HepG2 (cell line): ENCODE measurements at regions not wholly inside any gene's neighbourhood (a gene's known extent, or its start where the extent isn't known, plus 50 kb on each side); places are given as distances from the start of the nearest gene placed in this dataset.

Experiments used
- ATAC-seq: fragments of 200-7000 bp; cut with Tn5 transposase; 3 replicates; pipeline ENCODE4 v1.9.1; 2020; ENCODE audit warnings: mild to moderate bottlenecking, moderate library complexity
- BruUV-seq: library from RNA; stranded (reverse); fragments of 400-500 nt; replicated peaks from 2 replicates; lab custom pipeline; 2021; lab: Mats Ljungman, UMichigan
- CTCF ChIA-PET: fragments of 300-600 bp; formaldehyde crosslinking; extraction: SDS; loops from one replicate; lab custom pipeline; 2021; ENCODE audit warnings: low total read pairs, inconsistent platforms, low intra/inter-chr PET ratio; lab: Yijun Ruan, JAX
- POLR2A ChIA-PET: fragments of 350-600 bp; sonication (Branson Sonifier 250); formaldehyde crosslinking; loops from one replicate; lab custom pipeline; 2020; ENCODE audit warnings: antibody characterized with exemption, inconsistent platforms; lab: Yijun Ruan, JAX
- DNase-seq: peaks from one replicate; pipeline ENCODE4 v3.0.0-alpha.2; 2015; ENCODE audit warnings: low spot score
- FAIRE-seq: peaks from 3 replicates; lab custom pipeline; 2011; peaks lifted over from hg19 to GRCh38; lab: Jason Lieb, UNC
- H2AFZ ChIP-seq: one replicate; pipeline ENCODE4 v1.6.1; 2011; ENCODE audit warnings: low read length, inconsistent platforms
- H3K27ac ChIP-seq: fragments of 300-600 bp; 3 replicates; pipeline ENCODE4 v1.8.0; 2011; ENCODE audit warnings: mixed run types, mild to moderate bottlenecking, mixed read lengths, low read length, inconsistent platforms; ENCODE audit not compliant: insufficient read depth; ENCODE audit errors: extremely low read length
- H3K27me3 ChIP-seq, 2 experiments: fragments of 200-600 bp in 1 of 2; 2 replicates in 1 of 2; 3 replicates in 1 of 2; pipeline versions ENCODE4 v1.6.0 to v1.8.0; 2011; ENCODE audit warnings: low read length in 2 of 2, mild to moderate bottlenecking in 2 of 2, moderate library complexity in 2 of 2, inconsistent platforms in 1 of 2; ENCODE audit not compliant: insufficient read depth in 2 of 2, control insufficient read depth in 1 of 2
- H3K36me3 ChIP-seq, 2 experiments: fragments of 200-600 bp in 1 of 2; replicated peaks in 1 of 2; 2 replicates in 1 of 2; 3 replicates in 1 of 2; pipeline versions ENCODE4 v1.5.1 to v1.8.0; 2011; ENCODE audit warnings: low read length in 2 of 2, inconsistent platforms in 1 of 2; ENCODE audit not compliant: insufficient read depth in 2 of 2, control insufficient read depth in 1 of 2
- H3K4me1 ChIP-seq: 2 replicates; pipeline ENCODE4 v1.5.1; 2012; ENCODE audit warnings: low read length, inconsistent platforms; ENCODE audit not compliant: insufficient read depth
- H3K4me2 ChIP-seq: 2 replicates; pipeline ENCODE4 v1.6.0; 2011; ENCODE audit warnings: low read depth, low read length, inconsistent platforms
- H3K4me3 ChIP-seq, 3 experiments: fragments of 200-600 bp in 1 of 3; sonication (generic), shearing (Covaris generic) in 1 of 3; replicated peaks in 1 of 3; 2 replicates each; pipeline ENCODE4 v1.5.1; 2011 to 2016; ENCODE audit warnings: low read length in 3 of 3, inconsistent platforms in 2 of 3, low read depth in 2 of 3, mild to moderate bottlenecking in 2 of 3, control low read depth in 1 of 3, mixed read lengths in 1 of 3; ENCODE audit not compliant: insufficient read depth in 1 of 3
- H3K79me2 ChIP-seq: one replicate; pipeline ENCODE4 v1.6.1; 2011; ENCODE audit warnings: low read length, inconsistent platforms; ENCODE audit not compliant: insufficient read depth
- H3K9ac ChIP-seq: 2 replicates; pipeline ENCODE4 v1.6.0; 2011; ENCODE audit warnings: mild to moderate bottlenecking, low read depth, low read length, inconsistent platforms; ENCODE audit not compliant: insufficient read depth
- H3K9me3 ChIP-seq: 2 replicates; pipeline ENCODE4 v1.5.1; 2012; ENCODE audit warnings: mild to moderate bottlenecking, low read length
- H4K20me1 ChIP-seq: 2 replicates; pipeline ENCODE4 v1.6.0; 2011; ENCODE audit warnings: inconsistent platforms, mild to moderate bottlenecking, low read length, moderate library complexity; ENCODE audit not compliant: insufficient read depth
- HCFC1 ChIP-seq: fragments of 150-350 bp; IDR thresholded peaks from 2 replicates; pipeline ENCODE4 v1.6.1; 2014; ENCODE audit warnings: low read depth, low read length
- HOXD1 ChIP-seq: sonication (generic); formaldehyde crosslinking; IDR thresholded peaks from 2 replicates; pipeline ENCODE4 v1.5.0; 2020; ENCODE audit warnings: missing genetic modification reagents
- PAX8 ChIP-seq: sonication (generic); formaldehyde crosslinking; IDR thresholded peaks from 2 replicates; pipeline ENCODE4 v1.8.0; 2022; ENCODE audit warnings: mild to moderate bottlenecking, missing genetic modification reagents, borderline replicate concordance
- RARG ChIP-seq: sonication (generic); formaldehyde crosslinking; IDR thresholded peaks from 2 replicates; pipeline ENCODE4 v1.4.0; 2020; ENCODE audit warnings: low read depth, mild to moderate bottlenecking, missing genetic modification reagents
- SIX4 ChIP-seq: sonication (generic); formaldehyde crosslinking; IDR thresholded peaks from 2 replicates; pipeline ENCODE4 v1.4.0; 2020; ENCODE audit warnings: missing genetic modification reagents
- SRSF9 ChIP-seq: fragments of 200-400 bp; formaldehyde crosslinking; IDR thresholded peaks from 2 replicates; pipeline ENCODE4 v1.6.1; 2018; ENCODE audit warnings: borderline replicate concordance, mild to moderate bottlenecking, low read depth, low read length; ENCODE audit not compliant: insufficient read depth, poor library complexity, severe bottlenecking
- ZNF543 ChIP-seq: sonication (generic); formaldehyde crosslinking; IDR thresholded peaks from 2 replicates; pipeline ENCODE4 v1.4.0; 2020; ENCODE audit warnings: mild to moderate bottlenecking, missing genetic modification reagents
- ZNF619 ChIP-seq: sonication (generic); formaldehyde crosslinking; IDR thresholded peaks from 2 replicates; pipeline ENCODE4 v1.4.0; 2020; ENCODE audit warnings: mild to moderate bottlenecking, missing genetic modification reagents
- ZNF788 ChIP-seq: sonication (generic); formaldehyde crosslinking; IDR thresholded peaks from 2 replicates; pipeline ENCODE4 v1.5.0; 2020; ENCODE audit warnings: mild to moderate bottlenecking, missing genetic modification reagents, borderline replicate concordance
- WGBS: methylation state at CpG from one replicate; pipeline ENCODE4 v1.1.6; 2017; ENCODE audit warnings: low lambda C conversion rate; 5-methylcytosine and 5-hydroxymethylcytosine counted together
- in situ Hi-C: cut with HindIII; loops from 2 replicates; pipeline ENCODE4 v1.10.0; 2017; ENCODE audit warnings: low pct_unique_long_range_greater_than_20kb; ENCODE audit not compliant: extremely low pct_ligation_motif_present
- intact Hi-C: fragments of 100-400 bp; cut with micrococcal nuclease; formaldehyde crosslinking; loops from one replicate; pipeline ENCODE4 v1.10.0; 2022; ENCODE audit not compliant: unreplicated experiment
- TF ChIP-seq, protein P1 (sequence below): sonication (generic); formaldehyde crosslinking; IDR thresholded peaks from 2 replicates; pipeline ENCODE4 v1.4.0; 2020; ENCODE audit warnings: missing genetic modification reagents
- TF ChIP-seq, protein P2 (sequence below): sonication (generic); formaldehyde crosslinking; IDR thresholded peaks from 2 replicates; pipeline ENCODE4 v1.5.1; 2020; ENCODE audit warnings: mild to moderate bottlenecking, missing genetic modification reagents, borderline replicate concordance
- TF ChIP-seq, protein P3 (sequence below): sonication (generic); formaldehyde crosslinking; IDR thresholded peaks from 2 replicates; pipeline ENCODE4 v1.8.1; 2023; ENCODE audit warnings: mild to moderate bottlenecking, missing genetic modification reagents

- H3K4me1 ChIP-seq, result no peaks in the 10 kb centered on the region
- no peak overlapping the region for H3K4me2 ChIP-seq
- TF ChIP-seq PAX8 (CRISPR knock-in tag) (no peak), ZNF788 (CRISPR knock-in tag) (no peak), ZNF543 (CRISPR knock-in tag) (no peak), SRSF9 (no peak), ZNF619 (CRISPR knock-in tag) (no peak), HCFC1 (no peak), HOXD1 (CRISPR knock-in tag) (no peak), RARG (no peak), SIX4 (no peak)
- TF ChIP-seq, protein P1, sequence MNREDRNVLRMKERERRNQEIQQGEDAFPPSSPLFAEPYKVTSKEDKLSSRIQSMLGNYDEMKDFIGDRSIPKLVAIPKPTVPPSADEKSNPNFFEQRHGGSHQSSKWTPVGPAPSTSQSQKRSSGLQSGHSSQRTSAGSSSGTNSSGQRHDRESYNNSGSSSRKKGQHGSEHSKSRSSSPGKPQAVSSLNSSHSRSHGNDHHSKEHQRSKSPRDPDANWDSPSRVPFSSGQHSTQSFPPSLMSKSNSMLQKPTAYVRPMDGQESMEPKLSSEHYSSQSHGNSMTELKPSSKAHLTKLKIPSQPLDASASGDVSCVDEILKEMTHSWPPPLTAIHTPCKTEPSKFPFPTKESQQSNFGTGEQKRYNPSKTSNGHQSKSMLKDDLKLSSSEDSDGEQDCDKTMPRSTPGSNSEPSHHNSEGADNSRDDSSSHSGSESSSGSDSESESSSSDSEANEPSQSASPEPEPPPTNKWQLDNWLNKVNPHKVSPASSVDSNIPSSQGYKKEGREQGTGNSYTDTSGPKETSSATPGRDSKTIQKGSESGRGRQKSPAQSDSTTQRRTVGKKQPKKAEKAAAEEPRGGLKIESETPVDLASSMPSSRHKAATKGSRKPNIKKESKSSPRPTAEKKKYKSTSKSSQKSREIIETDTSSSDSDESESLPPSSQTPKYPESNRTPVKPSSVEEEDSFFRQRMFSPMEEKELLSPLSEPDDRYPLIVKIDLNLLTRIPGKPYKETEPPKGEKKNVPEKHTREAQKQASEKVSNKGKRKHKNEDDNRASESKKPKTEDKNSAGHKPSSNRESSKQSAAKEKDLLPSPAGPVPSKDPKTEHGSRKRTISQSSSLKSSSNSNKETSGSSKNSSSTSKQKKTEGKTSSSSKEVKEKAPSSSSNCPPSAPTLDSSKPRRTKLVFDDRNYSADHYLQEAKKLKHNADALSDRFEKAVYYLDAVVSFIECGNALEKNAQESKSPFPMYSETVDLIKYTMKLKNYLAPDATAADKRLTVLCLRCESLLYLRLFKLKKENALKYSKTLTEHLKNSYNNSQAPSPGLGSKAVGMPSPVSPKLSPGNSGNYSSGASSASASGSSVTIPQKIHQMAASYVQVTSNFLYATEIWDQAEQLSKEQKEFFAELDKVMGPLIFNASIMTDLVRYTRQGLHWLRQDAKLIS (CRISPR knock-in tag), result no peak
- TF ChIP-seq, protein P2, sequence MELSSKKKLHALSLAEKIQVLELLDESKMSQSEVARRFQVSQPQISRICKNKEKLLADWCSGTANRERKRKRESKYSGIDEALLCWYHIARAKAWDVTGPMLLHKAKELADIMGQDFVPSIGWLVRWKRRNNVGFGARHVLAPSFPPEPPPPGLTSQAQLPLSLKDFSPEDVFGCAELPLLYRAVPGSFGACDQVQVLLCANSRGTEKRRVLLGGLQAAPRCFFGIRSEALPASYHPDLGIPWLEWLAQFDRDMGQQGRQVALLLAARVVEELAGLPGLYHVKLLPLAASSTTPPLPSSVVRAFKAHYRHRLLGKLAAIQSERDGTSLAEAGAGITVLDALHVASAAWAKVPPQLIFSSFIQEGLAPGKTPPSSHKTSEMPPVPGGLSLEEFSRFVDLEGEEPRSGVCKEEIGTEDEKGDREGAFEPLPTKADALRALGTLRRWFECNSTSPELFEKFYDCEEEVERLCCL (CRISPR knock-in tag), result no peak
- TF ChIP-seq, protein P3, sequence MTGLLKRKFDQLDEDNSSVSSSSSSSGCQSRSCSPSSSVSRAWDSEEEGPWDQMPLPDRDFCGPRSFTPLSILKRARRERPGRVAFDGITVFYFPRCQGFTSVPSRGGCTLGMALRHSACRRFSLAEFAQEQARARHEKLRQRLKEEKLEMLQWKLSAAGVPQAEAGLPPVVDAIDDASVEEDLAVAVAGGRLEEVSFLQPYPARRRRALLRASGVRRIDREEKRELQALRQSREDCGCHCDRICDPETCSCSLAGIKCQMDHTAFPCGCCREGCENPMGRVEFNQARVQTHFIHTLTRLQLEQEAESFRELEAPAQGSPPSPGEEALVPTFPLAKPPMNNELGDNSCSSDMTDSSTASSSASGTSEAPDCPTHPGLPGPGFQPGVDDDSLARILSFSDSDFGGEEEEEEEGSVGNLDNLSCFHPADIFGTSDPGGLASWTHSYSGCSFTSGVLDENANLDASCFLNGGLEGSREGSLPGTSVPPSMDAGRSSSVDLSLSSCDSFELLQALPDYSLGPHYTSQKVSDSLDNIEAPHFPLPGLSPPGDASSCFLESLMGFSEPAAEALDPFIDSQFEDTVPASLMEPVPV, result no peak
- ATAC-seq (no peak), DNase-seq (no peak), FAIRE-seq (no peak)
- 0% methylated on average over 2 of the region's 2 CpGs for WGBS
- H3K36me3 ChIP-seq, result no peaks in the 10 kb centered on the region
- H3K79me2 ChIP-seq, result no peaks in the 10 kb centered on the region
- no peaks in the 10 kb centered on the region for H3K9me3 ChIP-seq
- no peaks in the 10 kb centered on the region for H4K20me1 ChIP-seq
- no TSS peak for BruUV-seq
- H3K9ac ChIP-seq, result no peak overlapping the region
- in situ Hi-C loops (no loop called here), intact Hi-C loops (no loop called here)
- POLR2A ChIA-PET, result no interaction called here
- no peak overlapping the region for H3K27ac ChIP-seq
- H3K27me3 ChIP-seq, result no peaks in the 10 kb centered on the region
- H2AFZ ChIP-seq, result no peak overlapping the region
- no peak overlapping the region for H3K4me3 ChIP-seq
- CTCF ChIA-PET, result no interaction called here
Measured at GRCh38 chr13:91079176-91079575, 268.3 kb upstream of the MIR17HG start.
